ENCODE measurements at regions not wholly inside any gene's neighbourhood (a gene's known extent, or its start where the extent isn't known, plus 50 kb on each side); places are given as distances from the start of the nearest gene placed in this dataset.

DNA sequence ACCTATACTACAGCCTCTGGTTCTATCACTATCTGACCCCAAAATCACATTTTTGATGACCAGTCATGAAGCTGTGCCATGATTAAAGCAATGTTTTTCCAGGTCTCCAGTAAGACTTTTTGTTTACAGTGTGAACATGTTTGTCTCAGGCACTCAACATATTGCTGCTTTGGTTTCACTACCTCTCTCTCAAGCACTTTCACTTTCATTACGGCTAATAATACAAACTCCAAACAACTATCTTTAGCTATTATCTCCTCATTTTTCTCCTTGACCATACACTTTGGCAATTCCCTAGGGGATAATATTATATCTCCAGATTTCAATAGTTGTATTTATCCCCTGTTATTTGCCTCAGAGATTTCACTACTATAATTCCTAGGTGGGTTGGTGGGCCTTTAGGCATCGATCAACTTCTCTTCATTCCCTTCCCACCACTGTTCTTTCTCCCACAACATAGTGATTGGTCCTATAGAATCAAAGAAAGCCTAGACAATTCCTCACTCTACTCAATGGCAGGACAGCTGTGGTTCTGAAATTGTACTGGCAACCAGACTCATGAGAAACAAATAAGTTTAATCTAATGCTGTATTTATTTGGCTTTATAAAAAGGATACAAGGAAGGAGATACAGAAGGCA lies 261.4 kb upstream of the ZWINT start:
- no peak overlapping the region for H3K4me3 ChIP-seq (ENCODE audit: low read length)

DNA sequence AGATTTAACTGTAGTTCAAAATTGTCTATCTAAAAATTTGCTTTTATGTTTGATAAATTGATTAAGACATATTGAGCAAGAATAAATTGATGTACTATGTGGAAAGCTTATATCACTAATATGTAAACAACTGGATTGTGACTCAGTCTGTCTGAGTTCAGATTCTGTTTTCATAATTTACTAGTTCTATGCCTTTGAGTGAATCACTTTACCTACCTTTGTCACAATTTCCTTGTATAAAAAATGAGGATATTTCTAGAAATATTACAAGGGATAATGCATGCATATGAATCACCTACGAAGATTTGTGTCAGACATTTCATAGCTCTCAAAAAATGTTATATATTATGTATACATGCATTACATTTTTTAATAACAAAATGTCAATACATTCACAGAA lies 245.1 kb upstream of the ZWINT start:
- H3K4me1 ChIP-seq (ENCODE audit: insufficient read depth, low read length), result no peaks in the 10 kb centered on the region

More for the DNA sequence above, 261.4 kb upstream of the ZWINT start:
- Mint-ChIP-seq H3K27me3 (no peaks in the 10 kb centered on the region), H3K27ac (no peak overlapping the region), H3K4me1 (ENCODE audit: low read depth) (no peaks in the 10 kb centered on the region), H3K4me3 (no peak overlapping the region), H3K9me3 (peaks cover 3% of the 10 kb centered on the region), H3K36me3 (ENCODE audit: low read depth) (no peaks in the 10 kb centered on the region)
- DNase-seq (peak in 1 of 14 experiments; percentile 19), ATAC-seq (ENCODE audit: poor library complexity) (no peak)
- Histone ChIP-seq H3K27ac (ENCODE audit: low read depth in 1 of 2, low read length in 2 of 2) (no peak overlapping the region), H3K9me3 (ENCODE audit: control insufficient read depth in 1 of 2, insufficient read depth in 1 of 2, low read length in 2 of 2) (no peaks in the 10 kb centered on the region), H3K4me1 (ENCODE audit: insufficient read depth, low read length) (no peaks in the 10 kb centered on the region), H3K36me3 (ENCODE audit: insufficient read depth, low read length) (no peaks in the 10 kb centered on the region), H3K27me3 (ENCODE audit: control insufficient read depth in 1 of 2, insufficient read depth in 2 of 2, low read length in 2 of 2) (no peaks in the 10 kb centered on the region)
- TF ChIP-seq, protein P1, sequence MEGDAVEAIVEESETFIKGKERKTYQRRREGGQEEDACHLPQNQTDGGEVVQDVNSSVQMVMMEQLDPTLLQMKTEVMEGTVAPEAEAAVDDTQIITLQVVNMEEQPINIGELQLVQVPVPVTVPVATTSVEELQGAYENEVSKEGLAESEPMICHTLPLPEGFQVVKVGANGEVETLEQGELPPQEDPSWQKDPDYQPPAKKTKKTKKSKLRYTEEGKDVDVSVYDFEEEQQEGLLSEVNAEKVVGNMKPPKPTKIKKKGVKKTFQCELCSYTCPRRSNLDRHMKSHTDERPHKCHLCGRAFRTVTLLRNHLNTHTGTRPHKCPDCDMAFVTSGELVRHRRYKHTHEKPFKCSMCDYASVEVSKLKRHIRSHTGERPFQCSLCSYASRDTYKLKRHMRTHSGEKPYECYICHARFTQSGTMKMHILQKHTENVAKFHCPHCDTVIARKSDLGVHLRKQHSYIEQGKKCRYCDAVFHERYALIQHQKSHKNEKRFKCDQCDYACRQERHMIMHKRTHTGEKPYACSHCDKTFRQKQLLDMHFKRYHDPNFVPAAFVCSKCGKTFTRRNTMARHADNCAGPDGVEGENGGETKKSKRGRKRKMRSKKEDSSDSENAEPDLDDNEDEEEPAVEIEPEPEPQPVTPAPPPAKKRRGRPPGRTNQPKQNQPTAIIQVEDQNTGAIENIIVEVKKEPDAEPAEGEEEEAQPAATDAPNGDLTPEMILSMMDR (IDR thresholded peaks at IDR 0.05), result no peak
- intact Hi-C loops (cut with DNase I, micrococcal nuclease), result no loop called here
- POLR2A ChIA-PET, result no interaction called here
- CTCF ChIA-PET, result no interaction called here

DNA sequence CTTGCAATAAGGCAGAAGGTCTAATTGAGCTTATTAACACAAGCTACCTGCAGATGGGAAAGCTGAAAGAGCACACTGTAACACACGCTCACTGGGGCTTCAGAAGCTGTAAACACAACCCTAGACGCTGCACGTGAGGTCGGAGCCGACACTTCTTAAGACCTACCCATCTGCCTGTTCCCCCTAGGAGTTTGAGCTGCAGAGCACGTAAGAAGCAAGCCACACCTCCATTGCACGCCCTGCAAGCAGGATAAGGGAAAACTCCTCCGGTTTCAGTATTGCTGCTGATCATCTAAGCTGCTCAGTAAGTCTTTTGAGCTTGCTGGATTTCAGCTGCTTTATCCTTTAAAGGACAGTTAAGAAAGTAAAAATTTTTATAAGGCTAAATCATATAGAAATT lies 244.0 kb upstream of the ZWINT start:
- ATAC-seq (ENCODE audit: poor library complexity) (no peak), DNase-seq (no peak)
- intact Hi-C loops (cut with DNase I, micrococcal nuclease), result no loop called here
- TF ChIP-seq, protein P1 (IDR thresholded peaks at IDR 0.05), result no peak
- Mint-ChIP-seq H3K4me1 (ENCODE audit: low read depth) (no peaks in the 10 kb centered on the region), H3K36me3 (ENCODE audit: low read depth) (no peaks in the 10 kb centered on the region), H3K27me3 (no peaks in the 10 kb centered on the region), H3K4me3 (no peak overlapping the region), H3K9me3 (peaks cover under 1% of the 10 kb centered on the region), H3K27ac (no peak overlapping the region)
- POLR2A ChIA-PET, result no interaction called here
- Histone ChIP-seq H3K4me3 (ENCODE audit: low read length) (no peak overlapping the region), H3K9me3 (ENCODE audit: control insufficient read depth in 1 of 2, insufficient read depth in 1 of 2, low read length in 2 of 2) (peaks cover 0 to 8% of the 10 kb centered on the region in 2 experiments), H3K36me3 (ENCODE audit: insufficient read depth, low read length) (no peaks in the 10 kb centered on the region), H3K27me3 (ENCODE audit: control insufficient read depth in 1 of 2, insufficient read depth in 2 of 2, low read length in 2 of 2) (no peaks in the 10 kb centered on the region), H3K27ac (ENCODE audit: low read depth in 1 of 2, low read length in 2 of 2) (no peak overlapping the region), H3K4me1 (ENCODE audit: insufficient read depth, low read length) (no peaks in the 10 kb centered on the region)
- CTCF ChIA-PET, result no interaction called here

More for the DNA sequence above, 245.1 kb upstream of the ZWINT start:
- H3K9me3 Mint-ChIP-seq, result peaks cover 4% of the 10 kb centered on the region
- Histone ChIP-seq H3K27me3 (ENCODE audit: control insufficient read depth in 1 of 2, insufficient read depth in 2 of 2, low read length in 2 of 2) (no peaks in the 10 kb centered on the region), H3K36me3 (ENCODE audit: insufficient read depth, low read length) (no peaks in the 10 kb centered on the region), H3K4me3 (ENCODE audit: low read length) (no peak overlapping the region), H3K27ac (ENCODE audit: low read depth in 1 of 2, low read length in 2 of 2) (no peak overlapping the region), H3K9me3 (ENCODE audit: control insufficient read depth in 1 of 2, insufficient read depth in 1 of 2, low read length in 2 of 2) (peaks cover 0 to 6% of the 10 kb centered on the region in 2 experiments)
- no peaks in the 10 kb centered on the region for H3K27me3 Mint-ChIP-seq
- TF ChIP-seq, protein P1 (IDR thresholded peaks at IDR 0.05), result no peak
- no peak overlapping the region for H3K27ac Mint-ChIP-seq
- H3K36me3 Mint-ChIP-seq (ENCODE audit: low read depth), result no peaks in the 10 kb centered on the region
- ATAC-seq (ENCODE audit: poor library complexity) (no peak), DNase-seq (no peak)
- POLR2A ChIA-PET, result no interaction called here
- H3K4me1 Mint-ChIP-seq (ENCODE audit: low read depth), result no peaks in the 10 kb centered on the region
- intact Hi-C loops (cut with DNase I, micrococcal nuclease), result no loop called here
- CTCF ChIA-PET, result no interaction called here
- H3K4me3 Mint-ChIP-seq, result no peak overlapping the region

Measured in CD4-positive, alpha-beta T cell (primary cell).